ENCODE measurements at regions not wholly inside any gene's neighbourhood (a gene's known extent, or its start where the extent isn't known, plus 50 kb on each side); places are given as distances from the start of the nearest gene placed in this dataset.

DNA sequence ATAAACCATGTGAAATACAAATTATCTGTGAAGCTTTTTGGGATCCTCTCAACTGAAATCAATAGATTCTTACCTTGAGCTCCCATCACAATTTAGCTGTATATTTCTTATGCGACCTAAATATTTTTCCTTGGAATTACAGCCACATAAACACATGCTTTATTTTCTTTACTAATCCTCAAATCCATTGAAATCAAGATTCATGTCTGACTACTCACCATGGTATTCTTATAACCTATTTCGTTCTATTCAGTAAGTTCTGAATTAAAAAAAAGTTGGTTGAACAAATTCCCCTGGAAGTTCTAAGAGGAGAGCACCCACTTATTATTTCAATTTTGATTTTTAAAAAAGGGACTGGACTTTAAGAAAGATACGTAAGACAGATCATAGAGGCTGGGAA lies 292.1 kb upstream of the ATP2B1 start:
- DNase-seq (ENCODE audit: low read depth), result no peak
- TF ChIP-seq, protein P1, sequence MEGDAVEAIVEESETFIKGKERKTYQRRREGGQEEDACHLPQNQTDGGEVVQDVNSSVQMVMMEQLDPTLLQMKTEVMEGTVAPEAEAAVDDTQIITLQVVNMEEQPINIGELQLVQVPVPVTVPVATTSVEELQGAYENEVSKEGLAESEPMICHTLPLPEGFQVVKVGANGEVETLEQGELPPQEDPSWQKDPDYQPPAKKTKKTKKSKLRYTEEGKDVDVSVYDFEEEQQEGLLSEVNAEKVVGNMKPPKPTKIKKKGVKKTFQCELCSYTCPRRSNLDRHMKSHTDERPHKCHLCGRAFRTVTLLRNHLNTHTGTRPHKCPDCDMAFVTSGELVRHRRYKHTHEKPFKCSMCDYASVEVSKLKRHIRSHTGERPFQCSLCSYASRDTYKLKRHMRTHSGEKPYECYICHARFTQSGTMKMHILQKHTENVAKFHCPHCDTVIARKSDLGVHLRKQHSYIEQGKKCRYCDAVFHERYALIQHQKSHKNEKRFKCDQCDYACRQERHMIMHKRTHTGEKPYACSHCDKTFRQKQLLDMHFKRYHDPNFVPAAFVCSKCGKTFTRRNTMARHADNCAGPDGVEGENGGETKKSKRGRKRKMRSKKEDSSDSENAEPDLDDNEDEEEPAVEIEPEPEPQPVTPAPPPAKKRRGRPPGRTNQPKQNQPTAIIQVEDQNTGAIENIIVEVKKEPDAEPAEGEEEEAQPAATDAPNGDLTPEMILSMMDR (conservative IDR thresholded peaks at IDR 0.05; ENCODE audit: control insufficient read depth, insufficient read depth, low read depth, low read length), result no peak

DNA sequence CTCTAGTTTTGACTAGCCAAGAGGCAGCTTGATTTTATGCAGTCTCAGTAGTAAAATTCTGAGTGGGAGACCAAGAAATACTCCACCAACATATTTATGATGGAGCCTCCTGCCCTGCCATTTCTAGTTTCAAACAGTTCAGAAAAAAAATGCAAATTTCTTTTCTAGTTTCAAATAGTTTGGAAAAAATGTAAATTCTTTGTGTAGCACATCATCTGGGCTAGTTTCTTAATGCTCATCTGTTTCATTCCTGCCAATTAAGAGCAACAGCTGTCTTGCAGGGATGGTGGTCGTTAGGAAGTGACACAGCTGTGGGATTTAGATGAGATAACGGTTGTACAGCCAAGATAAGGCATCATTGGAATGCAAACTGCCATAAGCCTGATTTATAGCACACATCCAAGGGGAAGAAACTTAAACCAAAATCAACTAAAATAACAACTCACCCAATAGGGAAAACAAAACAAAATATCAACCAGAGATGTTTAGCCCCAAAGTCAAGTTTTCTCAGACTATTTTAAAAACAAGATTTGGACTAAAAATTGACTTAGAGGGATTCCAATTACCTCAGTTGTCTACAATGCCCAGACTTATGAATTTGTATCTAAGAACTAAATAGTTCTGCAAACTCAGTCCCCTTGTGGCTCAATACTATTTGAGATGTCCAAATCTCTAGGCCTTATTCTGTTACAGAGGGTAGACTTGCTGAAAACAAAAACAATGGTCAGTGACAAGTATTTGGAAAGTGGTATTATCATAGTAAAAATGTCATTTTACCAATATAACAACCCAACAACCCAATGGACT lies 291.3 kb upstream of the ATP2B1 start:
- TF ChIP-seq, protein P1 (conservative IDR thresholded peaks at IDR 0.05; ENCODE audit: control insufficient read depth, insufficient read depth, low read depth, low read length), result no peak
- peak; percentile 14 for DNase-seq (ENCODE audit: low read depth)
- H3K4me3 ChIP-seq (ENCODE audit: control insufficient read depth, low read depth, low read length), result no peak overlapping the region

More for the DNA sequence above, 292.1 kb upstream of the ATP2B1 start:
- no peak overlapping the region for H3K4me3 ChIP-seq (ENCODE audit: control insufficient read depth, low read depth, low read length)

DNA sequence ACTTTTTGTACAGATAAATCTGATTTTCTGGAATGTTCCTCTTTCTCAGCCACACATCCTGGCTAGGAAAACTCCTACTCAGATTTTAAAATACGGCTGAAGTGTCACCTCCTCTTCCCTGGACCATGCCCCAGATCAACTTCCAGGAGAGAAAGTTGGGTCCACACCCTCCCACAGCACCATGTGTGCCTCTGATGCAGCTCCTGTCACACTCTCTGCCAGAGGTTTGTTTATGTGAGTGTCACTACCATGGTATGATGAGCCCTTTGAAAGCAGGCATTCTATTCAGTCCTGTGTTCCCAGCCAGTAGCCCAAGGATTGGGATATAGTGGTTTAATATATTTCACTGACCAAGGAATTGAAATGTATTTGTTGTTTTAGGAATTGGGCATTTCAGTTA lies 287.2 kb upstream of the ATP2B1 start:
- DNase-seq (ENCODE audit: low read depth), result no peak
- TF ChIP-seq, protein P1 (conservative IDR thresholded peaks at IDR 0.05; ENCODE audit: control insufficient read depth, insufficient read depth, low read depth, low read length), result no peak
- no peak overlapping the region for H3K4me3 ChIP-seq (ENCODE audit: control insufficient read depth, low read depth, low read length)

DNA sequence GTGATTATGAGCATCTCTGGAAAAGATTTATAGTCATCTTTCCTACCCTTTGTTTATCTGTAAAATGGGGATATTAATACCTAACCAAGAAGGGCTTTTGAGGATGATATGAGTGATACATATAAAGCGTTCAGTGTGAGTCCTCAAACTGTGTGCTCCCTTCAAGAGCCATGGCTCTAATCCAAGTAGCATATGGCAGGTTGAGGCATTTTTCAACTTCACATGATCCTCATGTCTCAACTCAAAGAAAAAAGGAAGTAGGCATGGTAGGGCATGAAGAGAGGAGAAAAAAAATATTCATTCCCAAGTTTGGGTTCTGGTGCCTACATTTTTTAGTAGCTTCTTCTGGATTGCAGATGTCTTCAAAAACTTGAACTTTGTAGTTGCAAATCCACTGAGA lies 286.3 kb upstream of the ATP2B1 start:
- TF ChIP-seq, protein P1 (conservative IDR thresholded peaks at IDR 0.05; ENCODE audit: control insufficient read depth, insufficient read depth, low read depth, low read length), result no peak
- DNase-seq (ENCODE audit: low read depth), result no peak
- no peak overlapping the region for H3K4me3 ChIP-seq (ENCODE audit: control insufficient read depth, low read depth, low read length)

DNA sequence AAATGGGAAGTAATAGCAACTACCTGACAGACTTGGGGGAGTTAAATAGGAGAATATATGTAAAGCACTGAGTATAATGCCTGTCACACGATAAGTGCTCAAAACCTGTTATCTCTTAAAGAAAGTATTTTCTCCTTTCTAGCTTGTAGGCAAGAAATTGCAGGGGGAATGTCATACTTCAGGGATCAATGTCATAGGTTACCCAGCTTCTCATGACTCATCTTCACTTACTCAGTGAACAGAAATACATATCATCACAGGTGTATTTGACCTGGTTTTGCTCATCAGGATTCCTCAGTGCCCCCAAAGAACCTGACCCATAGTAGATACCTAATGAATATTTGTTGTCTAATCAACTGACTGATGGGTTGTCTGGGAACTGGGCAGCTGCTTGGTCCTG lies 285.0 kb upstream of the ATP2B1 start:
- TF ChIP-seq, protein P1 (conservative IDR thresholded peaks at IDR 0.05; ENCODE audit: control insufficient read depth, insufficient read depth, low read depth, low read length), result no peak
- no peak overlapping the region for H3K4me3 ChIP-seq (ENCODE audit: control insufficient read depth, low read depth, low read length)
- no peak for DNase-seq (ENCODE audit: low read depth)

DNA sequence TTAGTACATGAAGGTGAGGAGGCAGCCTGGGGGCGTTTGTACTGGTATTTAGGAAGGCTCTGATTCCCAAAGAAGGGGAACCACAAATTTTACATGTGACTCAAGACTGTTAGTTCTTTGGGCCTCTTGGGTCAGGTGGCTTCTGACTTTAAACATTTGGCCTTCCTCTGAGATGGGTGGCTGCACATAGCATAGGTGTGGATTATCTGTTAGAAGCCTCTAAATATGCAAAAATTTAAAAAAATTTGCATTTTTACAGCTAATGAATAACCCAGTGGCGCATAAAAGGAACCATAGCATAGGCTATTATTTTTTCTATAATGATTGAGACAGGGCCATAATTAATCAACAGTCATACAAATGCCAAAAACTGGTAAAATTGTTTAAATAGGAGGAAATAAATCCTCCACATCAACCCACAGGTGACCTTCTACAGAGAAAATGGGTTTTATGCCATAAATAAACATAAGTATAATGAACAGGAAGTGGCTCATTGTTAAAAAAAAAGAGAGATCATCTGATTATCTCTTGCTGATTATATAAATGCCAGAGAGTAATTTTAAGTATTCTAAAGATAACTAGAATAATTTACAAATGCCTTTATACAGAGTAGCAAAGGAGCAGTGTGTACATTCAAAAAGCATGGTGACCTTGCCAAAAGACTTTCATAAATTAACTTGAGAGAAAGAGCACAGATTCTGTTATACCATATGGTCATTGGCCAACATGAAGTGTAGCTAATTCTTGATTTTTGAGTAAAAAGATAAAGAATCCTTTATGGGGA lies 284.2 kb upstream of the ATP2B1 start:
- DNase-seq (ENCODE audit: low read depth), result no peak
- H3K4me3 ChIP-seq (ENCODE audit: control insufficient read depth, low read depth, low read length), result no peak overlapping the region
- TF ChIP-seq, protein P1 (conservative IDR thresholded peaks at IDR 0.05; ENCODE audit: control insufficient read depth, insufficient read depth, low read depth, low read length), result no peak

Measured in fibroblast of mammary gland (primary cell).